ENCODE measurements at regions not wholly inside any gene's neighbourhood (a gene's known extent, or its start where the extent isn't known, plus 50 kb on each side); places are given as distances from the start of the nearest gene placed in this dataset.

GRCh38 chr13:50514249-50514648 lies 329.2 kb downstream of the DLEU7 start:
- intact Hi-C loops (cut with micrococcal nuclease), result loop anchor here (10.0 kb wide), 1 partner anchor 839 kb away; no protein-coding TSS in a partner anchor

More at GRCh38 chr13:50514249-50514648, 329.2 kb downstream of the DLEU7 start:
- no peak overlapping the region for H4K91ac ChIP-seq (ENCODE audit: insufficient read depth, low read depth, low read length)
- H3K14ac ChIP-seq (replicated peaks; ENCODE audit: low read depth, low read length), result no peak overlapping the region
- H2BK15ac ChIP-seq (ENCODE audit: low read depth, low read length), result no peak overlapping the region
- no peak overlapping the region for H4K5ac ChIP-seq (ENCODE audit: low read depth, low read length)
- H2AK9ac ChIP-seq (replicated peaks; ENCODE audit: low read depth, low read length, poor library complexity), result no peak overlapping the region
- H2BK120ac ChIP-seq (ENCODE audit: low read depth, low read length), result no peak overlapping the region
- CTCF ChIA-PET, result no interaction called here
- H3K9ac ChIP-seq (ENCODE audit: low read depth, low read length), result no peak overlapping the region
- H2BK20ac ChIP-seq (ENCODE audit: low read depth, low read length), result no peak overlapping the region
- H3K4me2 ChIP-seq (ENCODE audit: low read depth, low read length), result no peak overlapping the region
- H2BK5ac ChIP-seq (ENCODE audit: low read depth, low read length, poor library complexity, severe bottlenecking), result no peak overlapping the region
- no peaks in the 10 kb centered on the region for H3K27me3 ChIP-seq (ENCODE audit: control insufficient read depth, insufficient read depth, low read length)
- BruUV-seq (replicated peaks), result no TSS peak
- in situ Hi-C loops (cut with MboI; ENCODE audit: low sequenced_read_pairs) (no loop called here), dilution Hi-C loops (cut with HindIII; ENCODE audit: low sequenced_read_pairs, unreplicated experiment) (no loop called here)
- no peaks in the 10 kb centered on the region; the same call in 1 of the 2 replicates for H3K9me1 ChIP-seq (ENCODE audit: insufficient read depth, low read length)
- no peak overlapping the region for H2AK5ac ChIP-seq (ENCODE audit: low read depth, low read length)
- H3K36me3 ChIP-seq (ENCODE audit: control insufficient read depth, insufficient read depth, low read length), result no peaks in the 10 kb centered on the region
- no peak overlapping the region for H3K4ac ChIP-seq (ENCODE audit: low read depth, low read length)
- H3K56ac ChIP-seq (ENCODE audit: extremely low read depth, insufficient read depth, low read length), result no peak overlapping the region
- H2AFZ ChIP-seq (replicated peaks; ENCODE audit: low read length, poor library complexity), result no peak overlapping the region
- peaks cover 8% of the 10 kb centered on the region for H3K4me1 ChIP-seq (ENCODE audit: control insufficient read depth, insufficient read depth, low read length)
- H3K23ac ChIP-seq (ENCODE audit: low read depth, low read length), result no peak overlapping the region
- ATAC-seq (ENCODE audit: low read depth) (no peak), DNase-seq (no peak)
- no peak overlapping the region for H4K8ac ChIP-seq (ENCODE audit: low read depth in 2 of 2, low read length in 2 of 2)
- H4K20me1 ChIP-seq (ENCODE audit: insufficient read depth, low read length), result no peaks in the 10 kb centered on the region
- WGBS, 2 experiments (ENCODE audit: extremely low coverage in 2 of 2, insufficient read length in 1 of 2), result no CpG with 5 or more reads among the region's 2 CpGs
- no peak overlapping the region for H3K18ac ChIP-seq (ENCODE audit: low read depth, low read length)
- TF ChIP-seq RCOR1 (IDR thresholded peaks at IDR 0.05; ENCODE audit: insufficient replicate concordance, low read length) (no peak), CEBPB (IDR thresholded peaks at IDR 0.05; ENCODE audit: low read depth, low read length) (no peak), RFX5 (IDR thresholded peaks at IDR 0.05; ENCODE audit: low read depth, low read length) (no peak), FOS (IDR thresholded peaks at IDR 0.05; ENCODE audit: low read depth, low read length) (no peak), POLR2A (IDR thresholded peaks at IDR 0.05; ENCODE audit: low read depth, low read length) (no peak), BHLHE40 (IDR thresholded peaks at IDR 0.05; ENCODE audit: low read depth, low read length) (no peak), RAD21 (IDR thresholded peaks at IDR 0.05; ENCODE audit: low read length) (no peak)
- H3K27ac ChIP-seq (ENCODE audit: insufficient read depth, low read length), result no peak overlapping the region
- no peaks in the 10 kb centered on the region for H3K9me3 ChIP-seq (ENCODE audit: control insufficient read depth, insufficient read depth, low read length)
- POLR2A ChIA-PET (ENCODE audit: unreplicated experiment), result no interaction called here
- H3K4me3 ChIP-seq (ENCODE audit: insufficient read depth, low read depth, low read length), result no peak overlapping the region
- no peaks in the 10 kb centered on the region for H3K79me1 ChIP-seq (ENCODE audit: low read depth in 1 of 2, low read length in 2 of 2)
